ENCODE measurements at regions not wholly inside any gene's neighbourhood (a gene's known extent, or its start where the extent isn't known, plus 50 kb on each side); places are given as distances from the start of the nearest gene placed in this dataset.

DNA sequence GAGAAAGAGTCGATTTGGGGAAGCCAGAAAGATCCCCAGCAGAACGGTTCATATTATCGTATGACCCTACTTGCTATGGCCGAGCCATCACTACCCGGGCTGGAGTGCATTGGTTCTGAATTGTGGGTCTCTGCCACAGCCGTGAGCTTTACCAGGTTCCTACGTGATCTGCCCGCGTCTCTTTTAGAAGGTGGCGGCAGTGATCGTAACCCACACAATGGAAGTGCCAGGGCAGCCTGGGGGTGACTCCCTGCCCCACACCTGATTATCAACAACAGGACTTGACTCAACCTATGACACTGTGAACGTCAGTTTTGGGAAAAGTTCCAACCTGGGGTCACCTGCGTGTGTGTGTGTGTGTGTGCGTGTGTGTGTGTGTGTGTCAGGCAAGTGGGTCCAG lies 90.8 kb downstream of the SHOX start:
- Histone ChIP-seq H3K27me3 (replicated peaks in 1 of 4; ENCODE audit: control extremely low read depth in 1 of 4, control insufficient read depth in 3 of 4, insufficient read depth in 4 of 4, low read length in 3 of 4) (no peaks in the 10 kb centered on the region), H3K9me3 (ENCODE audit: control extremely low read depth in 1 of 3, control insufficient read depth in 2 of 3, insufficient read depth in 1 of 3, low read length in 2 of 3) (peaks cover 0 to 27% (median 11%) of the 10 kb centered on the region in 3 donors), H2AFZ (ENCODE audit: insufficient read depth, low read depth, low read length, poor library complexity, severe bottlenecking) (no peak overlapping the region), H3K27ac (ENCODE audit: low read length in 2 of 2) (no peak overlapping the region), H3K36me3 (replicated peaks in 1 of 2; ENCODE audit: control extremely low read depth in 1 of 2, control insufficient read depth in 1 of 2, extremely low read depth in 1 of 2, insufficient read depth in 2 of 2, low read length in 1 of 2) (no peaks in the 10 kb centered on the region), H3K4me3 (ENCODE audit: control extremely low read depth in 1 of 5, extremely low read depth in 1 of 5, insufficient read depth in 1 of 5, low read depth in 2 of 5, low read length in 4 of 5) (no peak overlapping the region), H4K20me1 (ENCODE audit: control insufficient read depth, insufficient read depth, low read length, poor library complexity, severe bottlenecking) (no peaks in the 10 kb centered on the region), H3K79me2 (ENCODE audit: control insufficient read depth, insufficient read depth, low read length) (no peaks in the 10 kb centered on the region), H3K4me2 (replicated peaks; ENCODE audit: low read depth, low read length, poor library complexity, severe bottlenecking) (no peak overlapping the region), H3K9ac (ENCODE audit: low read length) (no peak overlapping the region), H3K4me1 (ENCODE audit: control insufficient read depth in 2 of 2, insufficient read depth in 2 of 2, low read length in 2 of 2) (no peaks in the 10 kb centered on the region)
- POLR2A ChIA-PET: no interaction called here
- intact Hi-C loops (cut with micrococcal nuclease): no loop called here
- CTCF ChIA-PET: no interaction called here
- H3K4me1 Mint-ChIP-seq: no peaks in the 10 kb centered on the region
- H3K27ac Mint-ChIP-seq: no peak overlapping the region
- no peak for TF ChIP-seq EZH2 (IDR thresholded peaks at IDR 0.05; ENCODE audit: borderline replicate concordance, insufficient read depth, low read depth, low read length, poor library complexity, severe bottlenecking)
- no peak for TF ChIP-seq CTCF (IDR thresholded peaks at IDR 0.05)
- no peaks in the 10 kb centered on the region for H3K27me3 Mint-ChIP-seq
- DNase-seq (no peak), ATAC-seq (ENCODE audit: low read depth) (no peak)
- no peak overlapping the region for H3K4me3 Mint-ChIP-seq
- 84% methylated on average over 11 of the region's 14 CpGs for WGBS (ENCODE audit: insufficient coverage)
- H3K9me3 Mint-ChIP-seq (ENCODE audit: insufficient read depth): peaks cover 12% of the 10 kb centered on the region

DNA sequence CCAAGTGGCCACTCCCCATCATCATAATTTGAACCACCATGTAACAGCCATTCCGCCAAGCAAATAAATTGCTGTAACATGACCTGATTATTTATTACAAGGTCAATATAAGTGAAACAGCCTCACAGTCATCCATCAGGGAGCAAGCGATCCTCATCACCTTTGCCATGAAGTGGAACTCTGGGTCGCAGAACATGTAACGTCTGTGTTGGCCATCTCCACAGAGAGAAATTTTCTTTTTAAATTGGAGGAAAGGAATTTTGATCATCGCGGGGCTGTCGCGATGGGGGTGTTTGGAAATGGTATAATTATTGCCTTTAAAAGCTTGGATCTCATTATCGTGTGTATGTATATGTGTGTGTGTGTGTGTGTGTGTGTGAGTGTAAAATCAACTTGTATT lies 90.2 kb downstream of the SHOX start:
- no peak overlapping the region for H3K4me2 ChIP-seq (replicated peaks; ENCODE audit: low read depth, low read length, poor library complexity, severe bottlenecking)
- no peak overlapping the region for H2AFZ ChIP-seq (ENCODE audit: insufficient read depth, low read depth, low read length, poor library complexity, severe bottlenecking)
- TF ChIP-seq EZH2 (IDR thresholded peaks at IDR 0.05; ENCODE audit: borderline replicate concordance, insufficient read depth, low read depth, low read length, poor library complexity, severe bottlenecking): no peak
- TF ChIP-seq CTCF (IDR thresholded peaks at IDR 0.05): no peak
- no peak for ATAC-seq (ENCODE audit: low read depth)
- H3K9ac ChIP-seq (ENCODE audit: low read length): no peak overlapping the region
- H3K36me3 ChIP-seq (replicated peaks in 1 of 2; ENCODE audit: control extremely low read depth in 1 of 2, control insufficient read depth in 1 of 2, extremely low read depth in 1 of 2, insufficient read depth in 2 of 2, low read length in 1 of 2): no peaks in the 10 kb centered on the region
- H3K4me1 ChIP-seq (ENCODE audit: control insufficient read depth in 2 of 2, insufficient read depth in 2 of 2, low read length in 2 of 2): no peaks in the 10 kb centered on the region
- H3K4me3 ChIP-seq (ENCODE audit: control extremely low read depth in 1 of 5, extremely low read depth in 1 of 5, insufficient read depth in 1 of 5, low read depth in 2 of 5, low read length in 4 of 5): no peak overlapping the region
- H3K9me3 Mint-ChIP-seq (ENCODE audit: insufficient read depth): peaks cover 12% of the 10 kb centered on the region
- H4K20me1 ChIP-seq (ENCODE audit: control insufficient read depth, insufficient read depth, low read length, poor library complexity, severe bottlenecking): no peaks in the 10 kb centered on the region
- no peaks in the 10 kb centered on the region for H3K79me2 ChIP-seq (ENCODE audit: control insufficient read depth, insufficient read depth, low read length)
- H3K27me3 ChIP-seq (replicated peaks in 1 of 4; ENCODE audit: control extremely low read depth in 1 of 4, control insufficient read depth in 3 of 4, insufficient read depth in 4 of 4, low read length in 3 of 4): no peaks in the 10 kb centered on the region
- no peaks in the 10 kb centered on the region for H3K27me3 Mint-ChIP-seq
- intact Hi-C loops (cut with micrococcal nuclease): no loop called here
- H3K27ac Mint-ChIP-seq: no peak overlapping the region
- POLR2A ChIA-PET: no interaction called here
- peaks cover 0 to 24% (median 11%) of the 10 kb centered on the region in 3 donors for H3K9me3 ChIP-seq (ENCODE audit: control extremely low read depth in 1 of 3, control insufficient read depth in 2 of 3, insufficient read depth in 1 of 3, low read length in 2 of 3)
- H3K4me1 Mint-ChIP-seq: no peaks in the 10 kb centered on the region
- H3K4me3 Mint-ChIP-seq: no peak overlapping the region
- 100% methylated on average over 6 of the region's 9 CpGs for WGBS (ENCODE audit: insufficient coverage)
- CTCF ChIA-PET: no interaction called here
- H3K27ac ChIP-seq (ENCODE audit: low read length in 2 of 2): no peak overlapping the region
- DNase-seq: no peak
